Left lung (tissue), 4 donors: ENCODE measurements at regions not wholly inside any gene's neighbourhood (a gene's known extent, or its start where the extent isn't known, plus 50 kb on each side); places are given as distances from the start of the nearest gene placed in this dataset.

Experiments used
- ATAC-seq: fragments of 200-7000 bp; cut with Tn5 transposase; one replicate; pipeline ENCODE4 v1.9.1; 2020; ENCODE audit warnings: moderate library complexity
- DNase-seq, 4 donors: peaks; one replicate each; pipeline ENCODE4 v3.0.0-alpha.2; 2013 to 2020
- H3K27ac ChIP-seq, 2 donors: fragments of 200-600 bp; sonication (generic) in 1 of 2; one replicate each; pipeline versions ENCODE4 v1.5.0 to v1.8.0; 2020 to 2021
- H3K27me3 ChIP-seq, 2 donors: fragments of 200-600 bp; sonication (generic) in 1 of 2; one replicate each; pipeline versions ENCODE4 v1.5.0 to v1.8.0; 2020 to 2021
- H3K36me3 ChIP-seq, 2 donors: fragments of 200-600 bp; sonication (generic) in 1 of 2; one replicate each; pipeline versions ENCODE4 v1.5.0 to v1.8.0; 2020 to 2021
- H3K4me1 ChIP-seq, 2 donors: fragments of 200-600 bp; one replicate each; pipeline ENCODE4 v1.8.0; 2021
- H3K4me3 ChIP-seq, 2 donors: fragments of 200-600 bp; sonication (generic) in 1 of 2; one replicate each; pipeline versions ENCODE4 v1.5.0 to v1.8.0; 2020 to 2021; ENCODE audit warnings: mild to moderate bottlenecking in 1 of 2
- H3K9me3 ChIP-seq, 2 donors: fragments of 200-600 bp; sonication (generic) in 1 of 2; one replicate each; pipeline versions ENCODE4 v1.5.0 to v1.8.0; 2020 to 2021
- CTCF ChIP-seq, 2 donors: fragments of 200-600 bp; sonication (generic) in 1 of 2; IDR thresholded peaks; one replicate each; pipeline versions ENCODE4 v1.5.0 to v1.8.0; 2021; ENCODE audit warnings: antibody characterized with exemption in 2 of 2
- intact Hi-C, 2 donors: fragments of 100-400 bp; cut with DNase I; formaldehyde crosslinking; loops; one replicate each; pipeline versions ENCODE4 v1.11.2 to v1.14.2; 2022
- donor health status: DM: no; HTN: yes; CAD: no.
- donor health status: DM: no; HTN: no; CAD: no.

- Histone ChIP-seq H3K27ac (no peak overlapping the region), H3K9me3 (no peaks in the 10 kb centered on the region), H3K36me3 (no peaks in the 10 kb centered on the region), H3K27me3 (no peaks in the 10 kb centered on the region), H3K4me3 (no peak overlapping the region), H3K4me1 (no peaks in the 10 kb centered on the region)
- intact Hi-C loops, result no loop called here
- ATAC-seq (no peak), DNase-seq (no peak)
- TF ChIP-seq CTCF (IDR thresholded peaks at IDR 0.05), result no peak
These were observed 643.3 kb upstream of the SORCS1 start for GRCh38 chr10:107807836-107808235.

GRCh38 chr10:107806026-107806425 lies 641.5 kb upstream of the SORCS1 start:
- H3K9me3 ChIP-seq, result no peaks in the 10 kb centered on the region
- no peak overlapping the region for H3K4me3 ChIP-seq
- no peak overlapping the region for H3K27ac ChIP-seq
- ATAC-seq (no peak), DNase-seq (no peak)
- H3K4me1 ChIP-seq, result no peaks in the 10 kb centered on the region
- no peak for TF ChIP-seq CTCF (IDR thresholded peaks at IDR 0.05)
- intact Hi-C loops, result no loop called here
- H3K36me3 ChIP-seq, result no peaks in the 10 kb centered on the region
- H3K27me3 ChIP-seq, result no peaks in the 10 kb centered on the region

- no peaks in the 10 kb centered on the region for H3K4me1 ChIP-seq
- TF ChIP-seq CTCF (IDR thresholded peaks at IDR 0.05), result no peak
- H3K27ac ChIP-seq, result no peak overlapping the region
- ATAC-seq (no peak), DNase-seq (no peak)
- H3K4me3 ChIP-seq, result no peak overlapping the region
- H3K27me3 ChIP-seq, result no peaks in the 10 kb centered on the region
- no peaks in the 10 kb centered on the region for H3K9me3 ChIP-seq
- intact Hi-C loops, result no loop called here
- H3K36me3 ChIP-seq, result no peaks in the 10 kb centered on the region
These were observed 639.0 kb upstream of the SORCS1 start for GRCh38 chr10:107803546-107803945.

- Histone ChIP-seq H3K9me3 (no peaks in the 10 kb centered on the region), H3K27ac (no peak overlapping the region), H3K4me3 (no peak overlapping the region), H3K27me3 (no peaks in the 10 kb centered on the region), H3K4me1 (no peaks in the 10 kb centered on the region), H3K36me3 (no peaks in the 10 kb centered on the region)
- DNase-seq, result no peak
- no peak for ATAC-seq
- intact Hi-C loops, result no loop called here
- no peak for TF ChIP-seq CTCF (IDR thresholded peaks at IDR 0.05)
These were observed 635.6 kb upstream of the SORCS1 start for GRCh38 chr10:107800061-107800460.

- H3K36me3 ChIP-seq, result no peaks in the 10 kb centered on the region
- intact Hi-C loops, result no loop called here
- no peak for TF ChIP-seq CTCF (IDR thresholded peaks at IDR 0.05)
- peaks cover 0 to 41% of the 10 kb centered on the region in 2 donors for H3K9me3 ChIP-seq
- no peaks in the 10 kb centered on the region for H3K4me1 ChIP-seq
- H3K4me3 ChIP-seq, result no peak overlapping the region
- no peaks in the 10 kb centered on the region for H3K27me3 ChIP-seq
- no peak for DNase-seq
- no peak for ATAC-seq
- no peak overlapping the region for H3K27ac ChIP-seq
These were observed 625.8 kb upstream of the SORCS1 start for GRCh38 chr10:107790271-107790670.
